ENCODE measurements at regions not wholly inside any gene's neighbourhood (a gene's known extent, or its start where the extent isn't known, plus 50 kb on each side); places are given as distances from the start of the nearest gene placed in this dataset.

DNA sequence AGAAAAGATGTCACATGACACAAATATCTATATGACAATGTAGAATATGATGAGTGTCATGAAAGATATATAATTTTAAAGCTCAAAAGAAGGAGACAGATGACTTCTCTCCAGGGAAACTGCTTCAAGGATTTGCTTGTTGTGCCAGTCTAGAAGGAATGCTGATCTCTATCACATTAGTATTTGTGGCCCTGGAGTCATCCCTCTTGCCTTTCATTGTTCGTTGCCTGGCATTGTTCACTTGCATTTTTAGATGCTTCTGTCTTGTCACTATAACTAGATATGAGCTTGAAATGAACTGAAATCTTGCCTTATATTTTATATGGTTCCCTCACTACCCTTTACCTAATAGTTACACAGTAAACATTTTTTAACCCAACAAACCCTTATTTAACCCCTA, 207.5 kb downstream of the ZNF608 start:
- DNase-seq (ENCODE audit: low spot score, unreplicated experiment) = no peak
- Mint-ChIP-seq H3K4me3 (ENCODE audit: low read depth) (no peak overlapping the region), H3K27me3 (no peaks in the 10 kb centered on the region), H3K27ac (no peak overlapping the region), H3K4me1 (ENCODE audit: low read depth) (peaks cover 3% of the 10 kb centered on the region), H3K9me3 (ENCODE audit: low read depth) (peaks cover 5% of the 10 kb centered on the region), H3K36me3 (ENCODE audit: insufficient read depth) (peaks cover 1% of the 10 kb centered on the region)
- TF ChIP-seq, protein P1, sequence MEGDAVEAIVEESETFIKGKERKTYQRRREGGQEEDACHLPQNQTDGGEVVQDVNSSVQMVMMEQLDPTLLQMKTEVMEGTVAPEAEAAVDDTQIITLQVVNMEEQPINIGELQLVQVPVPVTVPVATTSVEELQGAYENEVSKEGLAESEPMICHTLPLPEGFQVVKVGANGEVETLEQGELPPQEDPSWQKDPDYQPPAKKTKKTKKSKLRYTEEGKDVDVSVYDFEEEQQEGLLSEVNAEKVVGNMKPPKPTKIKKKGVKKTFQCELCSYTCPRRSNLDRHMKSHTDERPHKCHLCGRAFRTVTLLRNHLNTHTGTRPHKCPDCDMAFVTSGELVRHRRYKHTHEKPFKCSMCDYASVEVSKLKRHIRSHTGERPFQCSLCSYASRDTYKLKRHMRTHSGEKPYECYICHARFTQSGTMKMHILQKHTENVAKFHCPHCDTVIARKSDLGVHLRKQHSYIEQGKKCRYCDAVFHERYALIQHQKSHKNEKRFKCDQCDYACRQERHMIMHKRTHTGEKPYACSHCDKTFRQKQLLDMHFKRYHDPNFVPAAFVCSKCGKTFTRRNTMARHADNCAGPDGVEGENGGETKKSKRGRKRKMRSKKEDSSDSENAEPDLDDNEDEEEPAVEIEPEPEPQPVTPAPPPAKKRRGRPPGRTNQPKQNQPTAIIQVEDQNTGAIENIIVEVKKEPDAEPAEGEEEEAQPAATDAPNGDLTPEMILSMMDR (IDR thresholded peaks at IDR 0.05; ENCODE audit: unreplicated experiment) = no peak

GRCh38 chr5:124538191-124538590, 208.2 kb downstream of the ZNF608 start:
- DNase-seq (ENCODE audit: low spot score, unreplicated experiment) = no peak
- Mint-ChIP-seq H3K36me3 (ENCODE audit: insufficient read depth) (peaks cover 1% of the 10 kb centered on the region), H3K4me1 (ENCODE audit: low read depth) (peaks cover 3% of the 10 kb centered on the region), H3K27me3 (no peaks in the 10 kb centered on the region), H3K27ac (no peak overlapping the region), H3K4me3 (ENCODE audit: low read depth) (no peak overlapping the region), H3K9me3 (ENCODE audit: low read depth) (peaks cover 12% of the 10 kb centered on the region)
- TF ChIP-seq, protein P1 (IDR thresholded peaks at IDR 0.05; ENCODE audit: unreplicated experiment) = no peak

DNA sequence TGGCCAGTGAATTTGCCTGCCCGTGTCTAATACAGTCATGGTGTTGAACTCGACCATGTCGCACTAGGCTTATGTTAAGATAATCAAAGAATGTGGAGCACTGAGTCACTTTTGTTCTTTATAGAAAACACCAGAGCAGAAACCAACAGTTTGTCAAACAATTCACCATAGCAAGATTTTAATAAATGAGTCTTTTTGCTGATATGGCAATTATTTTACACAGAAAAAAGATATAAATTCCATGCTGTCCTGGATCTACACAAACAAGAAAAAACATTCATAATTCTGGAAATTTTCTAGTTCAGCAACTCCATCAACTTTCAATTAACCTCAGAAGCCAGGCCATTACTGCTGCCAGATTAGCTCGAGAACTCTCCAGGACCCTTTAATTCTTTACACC, 208.9 kb downstream of the ZNF608 start:
- Mint-ChIP-seq H3K9me3 (ENCODE audit: low read depth) (peaks cover 14% of the 10 kb centered on the region), H3K36me3 (ENCODE audit: insufficient read depth) (peaks cover 1% of the 10 kb centered on the region), H3K4me1 (ENCODE audit: low read depth) (peaks cover 3% of the 10 kb centered on the region), H3K4me3 (ENCODE audit: low read depth) (no peak overlapping the region), H3K27me3 (no peaks in the 10 kb centered on the region), H3K27ac (no peak overlapping the region)
- TF ChIP-seq, protein P1 (IDR thresholded peaks at IDR 0.05; ENCODE audit: unreplicated experiment) = no peak
- DNase-seq (ENCODE audit: low spot score, unreplicated experiment) = no peak

- H3K9me3 Mint-ChIP-seq (ENCODE audit: low read depth) = peaks cover 14% of the 10 kb centered on the region
- TF ChIP-seq, protein P1 (IDR thresholded peaks at IDR 0.05; ENCODE audit: unreplicated experiment) = no peak
- no peak overlapping the region for H3K4me3 Mint-ChIP-seq (ENCODE audit: low read depth)
- H3K4me1 Mint-ChIP-seq (ENCODE audit: low read depth) = peaks cover 3% of the 10 kb centered on the region
- no peaks in the 10 kb centered on the region for H3K27me3 Mint-ChIP-seq
- H3K27ac Mint-ChIP-seq = no peak overlapping the region
- no peak for DNase-seq (ENCODE audit: low spot score, unreplicated experiment)
- H3K36me3 Mint-ChIP-seq (ENCODE audit: insufficient read depth) = peaks cover 1% of the 10 kb centered on the region
These were observed 209.3 kb downstream of the ZNF608 start for GRCh38 chr5:124537107-124537506.

- DNase-seq (ENCODE audit: low spot score, unreplicated experiment) = no peak
- H3K9me3 Mint-ChIP-seq (ENCODE audit: low read depth) = peaks cover 14% of the 10 kb centered on the region
- H3K36me3 Mint-ChIP-seq (ENCODE audit: insufficient read depth) = peaks cover 1% of the 10 kb centered on the region
- H3K27me3 Mint-ChIP-seq = no peaks in the 10 kb centered on the region
- H3K27ac Mint-ChIP-seq = no peak overlapping the region
- TF ChIP-seq, protein P1 (IDR thresholded peaks at IDR 0.05; ENCODE audit: unreplicated experiment) = no peak
- peaks cover 3% of the 10 kb centered on the region for H3K4me1 Mint-ChIP-seq (ENCODE audit: low read depth)
- no peak overlapping the region for H3K4me3 Mint-ChIP-seq (ENCODE audit: low read depth)
These were observed 210.1 kb downstream of the ZNF608 start for GRCh38 chr5:124536333-124536732.
